GM23338 (cell line): ENCODE measurements at regions not wholly inside any gene's neighbourhood (a gene's known extent, or its start where the extent isn't known, plus 50 kb on each side); places are given as distances from the start of the nearest gene placed in this dataset.

Experiments
- ATAC-seq: fragments of 200-7000 bp; cut with Tn5 transposase; 3 replicates; pipeline ENCODE4 v1.9.1; 2020
- DNase-seq: peaks from one replicate; pipeline ENCODE4 v3.0.0-alpha.2; 2015; ENCODE audit warnings: low spot score
- H2AFZ ChIP-seq: fragments of 200-600 bp; sonication (generic); 2 replicates; pipeline ENCODE4 v1.8.0; 2016; ENCODE audit warnings: antibody characterized with exemption, mild to moderate bottlenecking, moderate library complexity
- H3F3A ChIP-seq: fragments of 200-600 bp; sonication (generic); replicated peaks from 2 replicates; pipeline ENCODE4 v1.8.0; 2017; ENCODE audit warnings: antibody characterized with exemption, mixed run types, low read depth
- H3K27ac ChIP-seq: fragments of 200-600 bp; sonication (generic); 2 replicates; pipeline ENCODE4 v1.6.1; 2016; ENCODE audit warnings: low read depth
- H3K27me3 ChIP-seq: fragments of 200-600 bp; sonication (generic); 2 replicates; pipeline ENCODE4 v1.8.0; 2016; ENCODE audit warnings: mild to moderate bottlenecking, mixed run types, moderate library complexity; ENCODE audit not compliant: insufficient read depth
- H3K36me3 ChIP-seq: fragments of 200-600 bp; sonication (generic); 2 replicates; pipeline ENCODE4 v1.8.0; 2016; ENCODE audit warnings: mild to moderate bottlenecking; ENCODE audit not compliant: insufficient read depth
- H3K4me1 ChIP-seq: fragments of 200-600 bp; sonication (generic); 2 replicates; pipeline ENCODE4 v1.8.0; 2016; ENCODE audit warnings: mild to moderate bottlenecking, moderate library complexity; ENCODE audit not compliant: insufficient read depth
- H3K4me2 ChIP-seq: fragments of 200-600 bp; sonication (generic); 2 replicates; pipeline ENCODE4 v1.7.1; 2017; ENCODE audit warnings: mixed run types
- H3K4me3 ChIP-seq: fragments of 200-600 bp; sonication (generic); 2 replicates; pipeline ENCODE4 v1.6.1; 2016; ENCODE audit warnings: mixed run types
- H3K79me2 ChIP-seq: fragments of 200-600 bp; sonication (generic); replicated peaks from 2 replicates; pipeline ENCODE4 v1.8.0; 2017; ENCODE audit warnings: mild to moderate bottlenecking; ENCODE audit not compliant: insufficient read depth
- H3K9me2 ChIP-seq: fragments of 200-600 bp; sonication (generic); 2 replicates; pipeline ENCODE4 v1.8.0; 2017; ENCODE audit not compliant: insufficient read depth
- H4K20me1 ChIP-seq: fragments of 200-600 bp; sonication (generic); replicated peaks from 2 replicates; pipeline ENCODE4 v1.8.0; 2017; ENCODE audit warnings: mild to moderate bottlenecking; ENCODE audit not compliant: insufficient read depth
- H3K27ac Mint-ChIP-seq: 2 replicates; pipeline ENCODE4 v1.8.0; 2020; ENCODE audit warnings: inconsistent platforms, mild to moderate bottlenecking, moderate library complexity, mixed read lengths
- H3K27me3 Mint-ChIP-seq: 3 replicates; pipeline ENCODE4 v1.8.0; 2022; ENCODE audit warnings: low read depth, mild to moderate bottlenecking, moderate library complexity, mixed read lengths, inconsistent platforms; ENCODE audit not compliant: insufficient read depth, poor library complexity
- H3K36me3 Mint-ChIP-seq: 3 replicates; pipeline ENCODE4 v1.8.0; 2021; ENCODE audit warnings: low read depth, mild to moderate bottlenecking, inconsistent platforms, moderate library complexity, mixed read lengths
- H3K4me1 Mint-ChIP-seq: 3 replicates; pipeline ENCODE4 v1.8.0; 2020; ENCODE audit warnings: mild to moderate bottlenecking, inconsistent platforms, mixed read lengths
- H3K4me3 Mint-ChIP-seq: 3 replicates; pipeline ENCODE4 v1.8.0; 2021; ENCODE audit warnings: moderate library complexity, mild to moderate bottlenecking, inconsistent platforms, mixed read lengths
- H3K9me3 Mint-ChIP-seq: 3 replicates; pipeline ENCODE4 v1.8.0; 2020; ENCODE audit warnings: moderate library complexity, mild to moderate bottlenecking, inconsistent platforms, mixed read lengths
- CREB1 ChIP-seq: fragments of 250-450 bp; sonication (Bioruptor Pico); IDR thresholded peaks from 2 replicates; pipeline ENCODE4 v1.5.0; 2020; ENCODE audit warnings: low read depth, mild to moderate bottlenecking, moderate library complexity
- EZH2 ChIP-seq: fragments of 200-600 bp; sonication (generic); IDR thresholded peaks from one replicate; pipeline ENCODE4 v1.8.0; 2017; ENCODE audit warnings: antibody characterized with exemption, mild to moderate bottlenecking, low read depth; ENCODE audit not compliant: unreplicated experiment
- JUNB ChIP-seq: IDR thresholded peaks from one replicate; pipeline ENCODE4 v1.6.1; 2016; ENCODE audit warnings: antibody characterized with exemption; ENCODE audit not compliant: unreplicated experiment
- STAT1 ChIP-seq: IDR thresholded peaks from one replicate; pipeline ENCODE4 v1.6.1; 2016; ENCODE audit warnings: antibody characterized with exemption; ENCODE audit not compliant: unreplicated experiment
- ZNF114 ChIP-seq: fragments of 250-450 bp; sonication (Bioruptor Pico); IDR thresholded peaks from 2 replicates; pipeline ENCODE4 v1.5.0; 2020; ENCODE audit warnings: mild to moderate bottlenecking, moderate library complexity
- ZNF331 ChIP-seq: fragments of 250-450 bp; sonication (Bioruptor Pico); IDR thresholded peaks from 2 replicates; pipeline ENCODE4 v1.5.0; 2020; ENCODE audit warnings: low read depth, mild to moderate bottlenecking, moderate library complexity
- TF ChIP-seq, protein P1 (sequence below): IDR thresholded peaks from 2 replicates; pipeline ENCODE4 v1.6.1; 2016; ENCODE audit warnings: antibody characterized with exemption
- TF ChIP-seq, protein P2 (sequence below), 2 experiments: fragments of 200-600 bp in 1 of 2; sonication (generic) in 1 of 2; conservative IDR thresholded peaks; 2 replicates each; pipeline versions ENCODE4 v1.5.1 to v1.6.1; 2016 to 2017; ENCODE audit warnings: antibody characterized with exemption in 2 of 2, low read depth in 2 of 2, mild to moderate bottlenecking in 2 of 2, moderate library complexity in 1 of 2
- TF ChIP-seq, protein P3 (sequence below): IDR thresholded peaks from one replicate; pipeline ENCODE4 v1.6.1; 2018; ENCODE audit warnings: antibody characterized with exemption; ENCODE audit not compliant: unreplicated experiment

DNA sequence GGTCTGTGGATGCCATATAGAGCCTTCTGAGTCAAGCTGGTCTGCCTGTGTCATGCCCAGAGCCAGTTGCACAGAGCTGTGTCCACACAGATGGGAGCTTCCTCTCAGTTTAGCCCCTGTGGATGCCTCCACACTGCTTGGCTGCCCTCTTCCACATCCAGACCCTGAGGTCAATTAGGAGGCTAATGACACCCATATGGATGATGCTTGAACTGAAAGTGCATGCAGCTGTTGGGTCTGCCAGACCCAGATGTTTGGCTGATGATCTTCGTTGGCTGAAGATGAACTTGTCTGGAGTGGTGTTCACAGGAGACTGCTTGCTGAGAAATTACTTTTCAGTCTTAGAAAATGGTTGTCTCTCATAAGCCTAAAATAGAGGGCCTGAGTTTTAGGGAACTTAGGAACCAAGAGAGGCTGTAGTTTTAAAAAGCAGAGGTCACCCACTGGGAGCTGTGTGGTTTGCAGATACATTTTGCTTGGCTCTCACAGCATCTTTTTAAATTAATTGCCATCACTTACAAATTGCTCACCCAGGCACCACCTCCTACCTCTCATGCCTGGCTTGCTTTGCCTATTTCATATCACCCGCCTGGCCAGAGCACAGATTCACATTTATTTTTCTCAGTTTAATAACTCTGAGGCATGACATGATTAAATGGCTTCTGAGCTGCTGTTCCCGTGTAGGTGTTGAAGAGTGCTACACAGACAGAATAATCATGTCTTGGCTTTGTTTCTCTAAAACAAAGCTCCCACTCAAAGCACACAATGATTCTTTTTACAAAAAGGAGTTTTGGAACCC is 176.1 kb downstream of the MINAR1 start:
- H2AFZ ChIP-seq = no peak overlapping the region
- DNase-seq = no peak
- peaks cover 2% of the 10 kb centered on the region for H3K27me3 Mint-ChIP-seq
- no peak overlapping the region for H3K4me2 ChIP-seq
- H3K9me3 Mint-ChIP-seq = no peaks in the 10 kb centered on the region
- no peak overlapping the region for H3K27ac ChIP-seq
- H3K36me3 ChIP-seq = no peaks in the 10 kb centered on the region
- no peak overlapping the region for H3K4me3 Mint-ChIP-seq
- TF ChIP-seq, protein P1, sequence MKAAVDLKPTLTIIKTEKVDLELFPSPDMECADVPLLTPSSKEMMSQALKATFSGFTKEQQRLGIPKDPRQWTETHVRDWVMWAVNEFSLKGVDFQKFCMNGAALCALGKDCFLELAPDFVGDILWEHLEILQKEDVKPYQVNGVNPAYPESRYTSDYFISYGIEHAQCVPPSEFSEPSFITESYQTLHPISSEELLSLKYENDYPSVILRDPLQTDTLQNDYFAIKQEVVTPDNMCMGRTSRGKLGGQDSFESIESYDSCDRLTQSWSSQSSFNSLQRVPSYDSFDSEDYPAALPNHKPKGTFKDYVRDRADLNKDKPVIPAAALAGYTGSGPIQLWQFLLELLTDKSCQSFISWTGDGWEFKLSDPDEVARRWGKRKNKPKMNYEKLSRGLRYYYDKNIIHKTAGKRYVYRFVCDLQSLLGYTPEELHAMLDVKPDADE = no peak
- no peak for TF ChIP-seq STAT1
- no peak for TF ChIP-seq JUNB
- H3K27ac Mint-ChIP-seq = no peak overlapping the region
- no peaks in the 10 kb centered on the region for H3K27me3 ChIP-seq
- no peaks in the 10 kb centered on the region for H3K4me1 Mint-ChIP-seq
- H3F3A ChIP-seq = no peaks in the 10 kb centered on the region
- no peaks in the 10 kb centered on the region for H3K36me3 Mint-ChIP-seq
- H3K9me2 ChIP-seq = peaks cover 6% of the 10 kb centered on the region
- no peaks in the 10 kb centered on the region for H3K79me2 ChIP-seq
- H3K4me1 ChIP-seq = no peaks in the 10 kb centered on the region; the same call in 1 of the 2 replicates
- H3K4me3 ChIP-seq = no peak overlapping the region
- no peak for ATAC-seq
- H4K20me1 ChIP-seq = no peaks in the 10 kb centered on the region

DNA sequence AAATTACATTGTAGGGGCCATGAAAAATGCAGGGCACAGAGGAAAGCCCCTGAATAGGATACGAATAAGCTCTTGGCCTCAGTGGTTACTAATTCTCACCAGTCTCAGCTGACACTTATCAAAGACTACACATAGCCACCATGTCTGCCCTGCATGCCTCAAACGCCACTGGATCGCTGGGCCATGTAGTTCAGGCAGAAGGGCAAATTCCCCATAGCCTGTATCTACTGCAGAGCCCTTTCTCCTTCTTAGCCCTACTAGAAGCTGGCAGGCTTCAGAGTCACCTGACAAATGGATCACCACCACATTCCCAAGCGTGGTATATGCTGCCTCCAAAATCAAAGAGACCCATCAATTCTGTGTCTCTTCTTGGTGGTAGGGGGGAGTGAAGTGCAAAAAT is 177.4 kb downstream of the MINAR1 start:
- DNase-seq = no peak
- H3K4me1 ChIP-seq = no peaks in the 10 kb centered on the region; the same call in 1 of the 2 replicates
- TF ChIP-seq, protein P1 = no peak
- no peak for TF ChIP-seq CREB1 (CRISPR knock-in tag)
- TF ChIP-seq JUNB = no peak
- TF ChIP-seq EZH2 = no peak
- TF ChIP-seq, protein P2, sequence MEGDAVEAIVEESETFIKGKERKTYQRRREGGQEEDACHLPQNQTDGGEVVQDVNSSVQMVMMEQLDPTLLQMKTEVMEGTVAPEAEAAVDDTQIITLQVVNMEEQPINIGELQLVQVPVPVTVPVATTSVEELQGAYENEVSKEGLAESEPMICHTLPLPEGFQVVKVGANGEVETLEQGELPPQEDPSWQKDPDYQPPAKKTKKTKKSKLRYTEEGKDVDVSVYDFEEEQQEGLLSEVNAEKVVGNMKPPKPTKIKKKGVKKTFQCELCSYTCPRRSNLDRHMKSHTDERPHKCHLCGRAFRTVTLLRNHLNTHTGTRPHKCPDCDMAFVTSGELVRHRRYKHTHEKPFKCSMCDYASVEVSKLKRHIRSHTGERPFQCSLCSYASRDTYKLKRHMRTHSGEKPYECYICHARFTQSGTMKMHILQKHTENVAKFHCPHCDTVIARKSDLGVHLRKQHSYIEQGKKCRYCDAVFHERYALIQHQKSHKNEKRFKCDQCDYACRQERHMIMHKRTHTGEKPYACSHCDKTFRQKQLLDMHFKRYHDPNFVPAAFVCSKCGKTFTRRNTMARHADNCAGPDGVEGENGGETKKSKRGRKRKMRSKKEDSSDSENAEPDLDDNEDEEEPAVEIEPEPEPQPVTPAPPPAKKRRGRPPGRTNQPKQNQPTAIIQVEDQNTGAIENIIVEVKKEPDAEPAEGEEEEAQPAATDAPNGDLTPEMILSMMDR (conservative IDR thresholded peaks at IDR 0.05; ENCODE audit: low read depth in 2 of 2) = no peak
- TF ChIP-seq STAT1 = no peak
- TF ChIP-seq ZNF331 (CRISPR knock-in tag) = no peak
- TF ChIP-seq, protein P3, sequence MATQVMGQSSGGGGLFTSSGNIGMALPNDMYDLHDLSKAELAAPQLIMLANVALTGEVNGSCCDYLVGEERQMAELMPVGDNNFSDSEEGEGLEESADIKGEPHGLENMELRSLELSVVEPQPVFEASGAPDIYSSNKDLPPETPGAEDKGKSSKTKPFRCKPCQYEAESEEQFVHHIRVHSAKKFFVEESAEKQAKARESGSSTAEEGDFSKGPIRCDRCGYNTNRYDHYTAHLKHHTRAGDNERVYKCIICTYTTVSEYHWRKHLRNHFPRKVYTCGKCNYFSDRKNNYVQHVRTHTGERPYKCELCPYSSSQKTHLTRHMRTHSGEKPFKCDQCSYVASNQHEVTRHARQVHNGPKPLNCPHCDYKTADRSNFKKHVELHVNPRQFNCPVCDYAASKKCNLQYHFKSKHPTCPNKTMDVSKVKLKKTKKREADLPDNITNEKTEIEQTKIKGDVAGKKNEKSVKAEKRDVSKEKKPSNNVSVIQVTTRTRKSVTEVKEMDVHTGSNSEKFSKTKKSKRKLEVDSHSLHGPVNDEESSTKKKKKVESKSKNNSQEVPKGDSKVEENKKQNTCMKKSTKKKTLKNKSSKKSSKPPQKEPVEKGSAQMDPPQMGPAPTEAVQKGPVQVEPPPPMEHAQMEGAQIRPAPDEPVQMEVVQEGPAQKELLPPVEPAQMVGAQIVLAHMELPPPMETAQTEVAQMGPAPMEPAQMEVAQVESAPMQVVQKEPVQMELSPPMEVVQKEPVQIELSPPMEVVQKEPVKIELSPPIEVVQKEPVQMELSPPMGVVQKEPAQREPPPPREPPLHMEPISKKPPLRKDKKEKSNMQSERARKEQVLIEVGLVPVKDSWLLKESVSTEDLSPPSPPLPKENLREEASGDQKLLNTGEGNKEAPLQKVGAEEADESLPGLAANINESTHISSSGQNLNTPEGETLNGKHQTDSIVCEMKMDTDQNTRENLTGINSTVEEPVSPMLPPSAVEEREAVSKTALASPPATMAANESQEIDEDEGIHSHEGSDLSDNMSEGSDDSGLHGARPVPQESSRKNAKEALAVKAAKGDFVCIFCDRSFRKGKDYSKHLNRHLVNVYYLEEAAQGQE = no peak
- no peak for TF ChIP-seq ZNF114

More for the DNA sequence above, 177.4 kb downstream of the MINAR1 start:
- Histone ChIP-seq H3K79me2 (no peaks in the 10 kb centered on the region), H3K4me2 (no peak overlapping the region), H3K27ac (no peak overlapping the region), H3K4me3 (no peak overlapping the region), H3K27me3 (no peaks in the 10 kb centered on the region), H2AFZ (no peak overlapping the region), H3F3A (no peaks in the 10 kb centered on the region), H3K9me2 (peaks cover 6% of the 10 kb centered on the region), H4K20me1 (no peaks in the 10 kb centered on the region), H3K36me3 (no peaks in the 10 kb centered on the region)
- no peak overlapping the region for H3K27ac Mint-ChIP-seq
- no peak overlapping the region for H3K4me3 Mint-ChIP-seq
- H3K27me3 Mint-ChIP-seq = peaks cover 2% of the 10 kb centered on the region
- H3K9me3 Mint-ChIP-seq = no peaks in the 10 kb centered on the region
- H3K4me1 Mint-ChIP-seq = no peaks in the 10 kb centered on the region
- no peak for ATAC-seq
- no peaks in the 10 kb centered on the region for H3K36me3 Mint-ChIP-seq
